ENCODE measurements at regions not wholly inside any gene's neighbourhood (a gene's known extent, or its start where the extent isn't known, plus 50 kb on each side); places are given as distances from the start of the nearest gene placed in this dataset.

DNA sequence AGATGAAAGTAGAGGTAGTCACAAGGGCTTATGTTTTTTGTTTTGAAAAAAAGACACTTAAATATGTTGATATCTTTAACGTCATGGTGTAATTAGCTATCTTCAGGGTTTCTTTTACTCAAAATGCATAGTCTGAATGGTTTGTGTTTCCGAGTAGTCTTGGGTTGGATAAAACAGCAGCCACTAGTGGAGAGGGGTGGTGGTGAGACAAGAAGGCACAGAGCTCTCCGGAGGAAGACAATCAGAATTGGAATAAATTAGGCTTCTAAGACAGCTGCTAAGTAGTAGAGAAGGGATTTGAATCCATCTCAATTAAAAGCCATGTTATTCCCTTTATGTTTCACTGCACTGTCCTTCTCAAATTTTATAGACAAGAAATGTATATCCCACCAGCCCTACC is 240.4 kb upstream of the VEGFC start:
- no peak overlapping the region for H3K9ac ChIP-seq
- no peak overlapping the region for H3K4me2 ChIP-seq (ENCODE audit: low read length)
- no peaks in the 10 kb centered on the region for H3K36me3 ChIP-seq (ENCODE audit: control insufficient read depth, insufficient read depth, low read length)
- no peak overlapping the region for H2AFZ ChIP-seq
- H3K27me3 ChIP-seq (ENCODE audit: control insufficient read depth, insufficient read depth, low read length), result no peaks in the 10 kb centered on the region
- no peaks in the 10 kb centered on the region for H3K79me2 ChIP-seq
- no peak overlapping the region for H3K27ac ChIP-seq
- H3K9me3 ChIP-seq (ENCODE audit: control insufficient read depth, low read length), result no peaks in the 10 kb centered on the region
- H3K4me1 ChIP-seq, result no peaks in the 10 kb centered on the region
- TF ChIP-seq, protein P1, sequence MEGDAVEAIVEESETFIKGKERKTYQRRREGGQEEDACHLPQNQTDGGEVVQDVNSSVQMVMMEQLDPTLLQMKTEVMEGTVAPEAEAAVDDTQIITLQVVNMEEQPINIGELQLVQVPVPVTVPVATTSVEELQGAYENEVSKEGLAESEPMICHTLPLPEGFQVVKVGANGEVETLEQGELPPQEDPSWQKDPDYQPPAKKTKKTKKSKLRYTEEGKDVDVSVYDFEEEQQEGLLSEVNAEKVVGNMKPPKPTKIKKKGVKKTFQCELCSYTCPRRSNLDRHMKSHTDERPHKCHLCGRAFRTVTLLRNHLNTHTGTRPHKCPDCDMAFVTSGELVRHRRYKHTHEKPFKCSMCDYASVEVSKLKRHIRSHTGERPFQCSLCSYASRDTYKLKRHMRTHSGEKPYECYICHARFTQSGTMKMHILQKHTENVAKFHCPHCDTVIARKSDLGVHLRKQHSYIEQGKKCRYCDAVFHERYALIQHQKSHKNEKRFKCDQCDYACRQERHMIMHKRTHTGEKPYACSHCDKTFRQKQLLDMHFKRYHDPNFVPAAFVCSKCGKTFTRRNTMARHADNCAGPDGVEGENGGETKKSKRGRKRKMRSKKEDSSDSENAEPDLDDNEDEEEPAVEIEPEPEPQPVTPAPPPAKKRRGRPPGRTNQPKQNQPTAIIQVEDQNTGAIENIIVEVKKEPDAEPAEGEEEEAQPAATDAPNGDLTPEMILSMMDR (IDR thresholded peaks at IDR 0.05), result no peak
- no peak overlapping the region for H3K4me3 ChIP-seq (ENCODE audit: low read depth, low read length)

DNA sequence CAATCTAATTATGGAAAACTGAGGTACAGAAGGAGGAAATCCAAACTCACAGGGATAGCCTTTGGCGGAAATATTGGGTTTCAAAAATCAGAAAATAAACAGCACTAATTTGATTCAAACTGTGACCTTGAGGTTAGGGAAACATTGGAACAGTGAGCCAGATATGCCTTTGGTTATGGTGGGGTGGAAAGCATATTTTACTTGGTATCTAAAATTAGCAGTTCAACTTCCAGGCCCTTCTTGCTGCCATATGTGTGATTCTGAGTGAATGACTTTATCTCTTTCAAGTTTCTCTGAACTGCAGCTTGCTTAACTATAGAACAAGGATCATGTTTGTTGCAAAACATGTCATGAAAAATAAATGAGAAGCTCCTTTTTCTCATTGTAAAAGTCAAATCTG is 240.9 kb upstream of the VEGFC start:
- no peak overlapping the region for H2AFZ ChIP-seq
- TF ChIP-seq, protein P1 (IDR thresholded peaks at IDR 0.05), result no peak
- peak overlapping the region; percentile 9 for H3K4me3 ChIP-seq (ENCODE audit: low read depth, low read length)
- no peaks in the 10 kb centered on the region for H3K36me3 ChIP-seq (ENCODE audit: control insufficient read depth, insufficient read depth, low read length)
- H3K9me3 ChIP-seq (ENCODE audit: control insufficient read depth, low read length), result no peaks in the 10 kb centered on the region
- H3K4me2 ChIP-seq (ENCODE audit: low read length), result no peak overlapping the region
- H3K27ac ChIP-seq, result no peak overlapping the region
- H3K4me1 ChIP-seq, result no peaks in the 10 kb centered on the region
- no peaks in the 10 kb centered on the region for H3K27me3 ChIP-seq (ENCODE audit: control insufficient read depth, insufficient read depth, low read length)
- no peak overlapping the region for H3K9ac ChIP-seq
- H3K79me2 ChIP-seq, result no peaks in the 10 kb centered on the region

DNA sequence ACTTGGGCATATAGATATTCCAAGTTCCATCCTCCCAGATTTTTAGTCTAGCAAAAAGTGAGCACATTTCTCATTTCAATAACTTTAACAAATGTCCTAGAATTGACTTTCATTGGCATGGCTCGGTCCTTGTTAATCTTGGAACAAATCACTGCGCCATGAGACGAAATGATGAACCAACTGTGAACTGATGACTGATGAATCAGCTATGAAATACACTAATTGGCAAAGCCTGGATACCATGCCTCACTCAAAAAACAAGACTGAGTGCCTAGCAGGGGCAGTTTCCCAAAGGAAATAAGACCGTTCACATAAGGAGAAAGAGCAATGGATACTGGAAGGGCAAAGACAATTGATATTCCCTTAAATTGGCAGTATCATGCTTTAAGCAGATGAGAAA is 248.6 kb upstream of the VEGFC start:
- Histone ChIP-seq H3K9me3 (ENCODE audit: control insufficient read depth, low read length) (no peaks in the 10 kb centered on the region), H3K79me2 (no peaks in the 10 kb centered on the region)
- TF ChIP-seq, protein P1 (IDR thresholded peaks at IDR 0.05), result no peak

DNA sequence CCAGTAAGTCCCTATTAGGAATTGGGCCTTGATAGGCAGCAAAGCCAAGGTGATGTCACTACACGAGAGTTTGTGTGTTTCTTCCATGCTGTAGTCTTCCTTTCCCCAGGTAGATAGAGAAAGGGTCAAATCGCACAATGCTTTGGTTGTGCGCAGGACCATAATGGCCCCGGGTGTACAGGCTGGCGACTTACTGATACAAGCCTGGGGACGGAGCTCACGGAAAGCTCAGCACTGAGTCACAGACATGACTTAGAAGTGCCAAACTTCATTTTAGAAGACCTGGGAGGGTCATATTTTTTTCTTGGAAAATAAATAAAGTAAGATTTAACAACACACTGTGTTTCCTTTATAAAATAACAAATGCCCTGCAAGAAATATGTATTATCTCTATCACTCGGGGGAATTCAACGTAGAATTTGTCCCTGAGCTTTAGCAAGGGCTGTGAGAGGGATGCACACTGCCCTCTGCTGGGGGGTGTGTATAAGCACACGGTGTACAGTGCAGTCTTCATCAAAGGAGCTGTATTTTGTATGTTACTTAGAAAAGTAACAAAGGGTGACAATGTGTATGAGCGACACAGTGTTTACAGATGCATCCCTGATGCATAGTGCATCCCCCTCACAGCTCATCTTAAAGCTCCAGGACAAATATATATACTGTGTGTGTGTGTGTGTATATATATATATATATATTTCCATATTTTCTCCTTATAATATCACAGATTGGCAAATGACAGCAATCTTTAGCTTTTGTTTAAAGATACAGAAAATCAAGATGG is 254.5 kb upstream of the VEGFC start:
- H3K4me1 ChIP-seq, result no peaks in the 10 kb centered on the region
- H3K79me2 ChIP-seq, result no peaks in the 10 kb centered on the region
- H3K9me3 ChIP-seq (ENCODE audit: control insufficient read depth, low read length), result no peaks in the 10 kb centered on the region
- H3K4me3 ChIP-seq (ENCODE audit: low read depth, low read length), result no peak overlapping the region
- no peaks in the 10 kb centered on the region for H3K27me3 ChIP-seq (ENCODE audit: control insufficient read depth, insufficient read depth, low read length)
- no peak overlapping the region for H3K27ac ChIP-seq
- no peak overlapping the region for H3K9ac ChIP-seq
- H3K4me2 ChIP-seq (ENCODE audit: low read length), result no peak overlapping the region
- no peak overlapping the region for H2AFZ ChIP-seq
- H3K36me3 ChIP-seq (ENCODE audit: control insufficient read depth, insufficient read depth, low read length), result no peaks in the 10 kb centered on the region
- TF ChIP-seq, protein P1 (IDR thresholded peaks at IDR 0.05), result peak; percentile 59

More for the DNA sequence above, 248.6 kb upstream of the VEGFC start:
- H3K4me2 ChIP-seq (ENCODE audit: low read length), result no peak overlapping the region
- H3K36me3 ChIP-seq (ENCODE audit: control insufficient read depth, insufficient read depth, low read length), result no peaks in the 10 kb centered on the region
- no peak overlapping the region for H3K9ac ChIP-seq
- H3K27ac ChIP-seq, result no peak overlapping the region
- H2AFZ ChIP-seq, result no peak overlapping the region
- H3K4me3 ChIP-seq (ENCODE audit: low read depth, low read length), result no peak overlapping the region
- H3K4me1 ChIP-seq, result no peaks in the 10 kb centered on the region
- H3K27me3 ChIP-seq (ENCODE audit: control insufficient read depth, insufficient read depth, low read length), result no peaks in the 10 kb centered on the region

DNA sequence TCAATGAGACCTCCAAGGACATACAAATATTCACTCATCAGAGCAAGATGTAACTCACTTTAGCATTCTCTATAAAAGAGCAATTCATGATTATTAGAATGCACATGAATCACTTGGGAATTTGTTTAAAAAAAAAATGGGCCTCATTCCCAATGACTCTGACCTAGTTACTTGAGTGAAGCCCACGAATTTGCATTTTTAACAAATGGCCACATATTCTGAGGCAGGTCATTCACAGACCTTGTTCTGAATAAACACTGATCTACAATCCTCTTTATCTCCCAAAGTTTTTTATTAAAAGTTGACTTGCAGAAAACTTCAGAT is 255.1 kb upstream of the VEGFC start:
- Histone ChIP-seq H3K79me2 (no peaks in the 10 kb centered on the region), H3K9me3 (ENCODE audit: control insufficient read depth, low read length) (no peaks in the 10 kb centered on the region), H3K4me3 (ENCODE audit: low read depth, low read length) (no peak overlapping the region), H3K36me3 (ENCODE audit: control insufficient read depth, insufficient read depth, low read length) (no peaks in the 10 kb centered on the region), H3K27ac (no peak overlapping the region), H2AFZ (no peak overlapping the region), H3K4me1 (no peaks in the 10 kb centered on the region), H3K9ac (no peak overlapping the region), H3K4me2 (ENCODE audit: low read length) (no peak overlapping the region), H3K27me3 (ENCODE audit: control insufficient read depth, insufficient read depth, low read length) (no peaks in the 10 kb centered on the region)
- TF ChIP-seq, protein P1 (IDR thresholded peaks at IDR 0.05), result no peak

All from parathyroid adenoma (tissue), 2 donors.